ENCODE measurements at regions not wholly inside any gene's neighbourhood (a gene's known extent, or its start where the extent isn't known, plus 50 kb on each side); places are given as distances from the start of the nearest gene placed in this dataset.
"Not testable (repeated sequence)": the region's sequence is repeated elsewhere in the genome, so short reads cannot be mapped to it uniquely, and the experiment has no call there.

DNA sequence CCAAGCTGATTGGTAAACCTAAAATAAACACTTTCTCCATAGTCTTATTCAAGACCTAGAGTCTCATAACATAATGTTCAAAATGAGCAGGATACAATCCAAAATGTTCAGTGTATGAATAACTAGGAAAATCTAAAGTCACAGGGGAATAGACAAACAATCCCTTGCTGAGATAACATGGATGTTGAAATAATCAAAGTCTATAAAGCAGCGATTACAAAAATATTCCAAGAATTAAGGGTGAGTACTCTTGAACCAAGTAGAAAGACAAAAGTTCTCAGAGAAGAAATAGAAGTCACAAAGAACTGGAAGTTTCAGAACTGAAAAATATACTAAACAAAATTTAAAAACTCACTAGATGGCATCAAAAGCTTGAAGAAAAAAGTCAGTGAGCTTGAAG, 561.0 kb downstream of the INSC start:
- POLR2A ChIA-PET = no interaction called here
- CTCF ChIA-PET = no interaction called here

DNA sequence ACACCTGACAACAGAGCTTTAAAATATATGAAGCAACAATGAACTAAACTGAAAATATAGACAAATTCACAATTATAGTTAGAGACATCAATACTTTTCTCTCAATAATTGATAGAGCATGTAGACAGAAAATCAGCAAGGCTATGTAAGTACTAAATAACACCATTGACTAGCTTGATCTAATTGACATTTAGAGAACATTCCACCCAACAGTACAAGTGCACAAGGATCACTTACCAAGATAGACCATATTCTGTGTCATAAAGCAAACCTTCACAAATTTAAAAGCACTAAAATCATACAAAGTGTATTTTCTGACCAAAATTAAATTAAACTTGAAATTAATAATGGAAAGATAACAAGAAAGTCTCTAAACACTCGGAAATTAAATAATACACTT, 562.5 kb downstream of the INSC start:
- CTCF ChIA-PET = no interaction called here
- POLR2A ChIA-PET = no interaction called here

- CTCF ChIA-PET = no interaction called here
Observed at GRCh38 chr11:15683528-15683927, 568.8 kb downstream of the INSC start.

GRCh38 chr11:15685306-15685705, 570.6 kb downstream of the INSC start:
- POLR2A ChIA-PET = no interaction called here
- CTCF ChIA-PET = no interaction called here

More at GRCh38 chr11:15683528-15683927, 568.8 kb downstream of the INSC start:
- POLR2A ChIA-PET = no interaction called here

- POLR2A ChIA-PET = not testable (repeated sequence)
- CTCF ChIA-PET = interaction anchor here (1.2 kb wide), 1 partner anchor 38 kb away, joined by 3 read pairs; no protein-coding TSS in a partner anchor
Observed at GRCh38 chr11:15686259-15686658, 571.5 kb downstream of the INSC start.

DNA sequence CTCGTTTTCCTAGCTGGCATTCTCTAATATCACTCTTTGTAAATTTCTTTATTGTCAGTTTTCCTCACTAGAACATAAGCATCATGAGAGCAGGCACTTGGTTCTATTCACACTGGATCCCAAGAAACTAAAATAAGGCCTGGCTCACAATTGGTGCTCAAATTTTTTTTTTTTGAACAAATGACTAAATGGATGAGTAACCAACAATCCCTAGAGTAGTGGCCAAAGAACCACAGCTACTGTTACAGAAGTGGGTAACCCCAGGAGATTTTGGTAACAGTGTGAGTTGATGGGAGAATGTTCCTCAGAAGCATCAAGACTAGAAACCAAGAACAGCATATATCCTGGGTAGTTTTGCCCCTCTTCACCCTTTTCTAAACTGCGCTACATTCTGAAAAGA, 572.6 kb downstream of the INSC start:
- ChIA-PET CTCF (interaction anchor here (1.2 kb wide), 1 partner anchor 37 kb away, joined by 3 read pairs; no protein-coding TSS in a partner anchor), POLR2A (no interaction called here)

GRCh38 chr11:15688351-15688792, 573.6 kb downstream of the INSC start:
- POLR2A ChIA-PET = no interaction called here
- CTCF ChIA-PET = no interaction called here

DNA sequence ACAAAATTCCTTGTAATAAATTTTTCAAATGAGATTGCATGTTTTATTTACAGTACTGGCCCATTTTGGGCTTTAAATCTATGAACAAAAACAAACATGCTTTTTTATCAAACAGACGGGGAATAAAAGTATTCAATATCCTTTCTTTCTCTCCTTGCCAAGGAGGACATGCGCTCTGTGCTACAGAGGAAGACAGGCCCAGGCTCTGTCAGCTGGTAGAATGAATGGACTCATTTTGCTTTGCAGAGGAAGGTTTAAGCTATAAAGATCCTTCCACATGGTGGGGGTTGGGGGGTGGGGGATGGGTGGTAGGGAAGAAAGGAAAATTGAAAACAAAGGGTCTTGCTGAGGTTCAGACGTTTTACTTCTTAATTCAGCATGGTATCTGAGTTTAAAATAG, 575.6 kb downstream of the INSC start:
- CTCF ChIA-PET = no interaction called here

GRCh38 chr11:15692739-15693138, 578.0 kb downstream of the INSC start:
- POLR2A ChIA-PET = no interaction called here
- CTCF ChIA-PET = no interaction called here

More for the DNA sequence above, 575.6 kb downstream of the INSC start:
- POLR2A ChIA-PET = no interaction called here

DNA sequence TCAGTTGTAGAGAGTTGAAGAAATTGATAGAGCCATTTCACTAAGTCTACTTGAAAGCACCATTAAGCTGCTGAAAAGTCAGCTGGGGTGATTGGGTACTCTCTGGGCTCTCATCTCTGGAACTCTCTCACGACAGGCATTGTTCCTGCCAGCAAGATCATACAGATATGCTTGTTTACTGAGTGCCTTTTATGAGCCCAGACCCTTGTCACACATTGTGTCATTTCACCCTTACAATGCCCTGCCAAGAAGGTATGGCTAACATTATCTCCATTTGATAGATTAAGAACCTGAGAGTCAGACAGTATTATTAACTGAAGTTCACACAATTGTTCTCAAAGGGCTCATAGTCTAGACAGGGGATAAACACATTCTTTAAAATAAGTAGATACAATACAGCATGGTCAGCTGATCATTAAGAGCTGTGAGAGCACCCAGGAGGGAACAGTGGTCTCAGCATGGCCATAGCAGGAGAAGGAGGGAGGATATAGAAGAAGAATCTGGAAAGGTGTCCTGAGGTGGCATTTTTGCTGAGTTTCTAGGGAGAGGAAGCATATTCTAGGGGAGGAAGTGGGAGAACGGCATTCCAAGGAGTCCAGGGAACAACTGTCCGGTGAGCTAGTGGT, 580.5 kb downstream of the INSC start:
- ChIA-PET POLR2A (no interaction called here), CTCF (no interaction called here)

DNA sequence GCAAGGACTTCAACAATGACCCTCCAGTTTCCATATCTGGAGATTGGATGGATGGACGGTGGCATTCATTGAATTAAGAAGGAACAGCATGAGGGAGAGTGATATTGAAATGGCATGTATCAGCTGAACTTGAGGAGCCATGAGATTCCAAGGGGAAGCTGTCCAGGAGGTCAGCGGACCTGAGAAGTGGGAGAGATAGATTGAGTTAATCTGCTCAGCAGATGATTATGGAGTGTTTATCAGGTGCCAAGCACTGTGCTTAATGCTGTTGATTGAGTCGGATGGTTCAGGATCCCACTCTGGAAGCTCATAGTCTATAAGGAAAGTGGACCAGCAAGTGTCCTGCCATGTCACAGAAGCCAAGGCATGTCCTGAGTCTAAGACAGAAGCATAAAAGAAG, 581.3 kb downstream of the INSC start:
- ChIA-PET CTCF (no interaction called here), POLR2A (no interaction called here)

GRCh38 chr11:15697437-15698236, 582.9 kb downstream of the INSC start:
- ChIA-PET POLR2A (no interaction called here), CTCF (no interaction called here)

DNA sequence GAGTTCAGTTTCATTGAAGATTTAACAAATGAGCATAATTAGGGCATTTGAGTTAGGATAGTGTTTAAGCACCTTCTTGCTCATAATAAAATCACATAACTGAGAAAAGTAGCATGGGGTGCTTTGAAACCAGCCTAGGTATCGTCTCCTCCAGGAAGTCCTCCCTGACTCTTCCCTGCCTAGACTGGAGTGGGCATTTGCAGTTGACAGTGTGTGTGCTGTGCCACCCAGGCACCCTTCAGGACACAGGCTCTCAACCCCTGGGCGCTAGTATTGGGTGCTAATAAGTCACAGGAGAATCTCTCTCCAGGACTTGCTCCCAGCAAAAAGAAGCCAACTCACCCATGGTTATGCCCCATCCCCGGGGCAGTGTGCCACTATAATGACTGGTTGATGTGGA, 584.1 kb downstream of the INSC start:
- CTCF ChIA-PET = no interaction called here

GRCh38 chr11:15699978-15700377, 585.3 kb downstream of the INSC start:
- CTCF ChIA-PET = no interaction called here
- POLR2A ChIA-PET = no interaction called here

More for the DNA sequence above, 584.1 kb downstream of the INSC start:
- POLR2A ChIA-PET = no interaction called here

- CTCF ChIA-PET = no interaction called here
Observed at GRCh38 chr11:15700456-15700855, 585.7 kb downstream of the INSC start.

GRCh38 chr11:15704064-15704463, 589.3 kb downstream of the INSC start:
- ChIA-PET POLR2A (no interaction called here), CTCF (no interaction called here)

More at GRCh38 chr11:15700456-15700855, 585.7 kb downstream of the INSC start:
- POLR2A ChIA-PET = no interaction called here

DNA sequence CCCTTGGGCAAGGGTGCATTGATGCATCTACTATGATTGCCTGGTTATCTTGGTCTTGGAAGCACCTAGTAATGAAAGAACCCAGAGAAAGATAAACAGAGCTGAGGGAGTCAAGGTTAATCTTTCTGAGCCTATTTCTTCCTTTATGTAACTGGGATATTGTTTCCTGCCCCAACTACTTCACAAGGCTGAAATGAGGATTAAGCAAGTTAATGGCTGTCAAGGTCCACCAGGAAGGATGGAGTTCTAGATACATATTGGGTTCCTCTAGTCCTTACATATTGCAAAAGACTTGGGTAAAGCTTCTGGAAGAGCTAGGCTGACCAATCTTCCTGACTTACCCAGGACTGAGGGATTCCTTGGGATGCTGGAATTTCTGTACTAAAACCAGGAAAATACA, 589.8 kb downstream of the INSC start:
- CTCF ChIA-PET = no interaction called here

GRCh38 chr11:15705891-15706290, 591.2 kb downstream of the INSC start:
- POLR2A ChIA-PET = no interaction called here
- CTCF ChIA-PET = no interaction called here

More for the DNA sequence above, 589.8 kb downstream of the INSC start:
- POLR2A ChIA-PET = no interaction called here

DNA sequence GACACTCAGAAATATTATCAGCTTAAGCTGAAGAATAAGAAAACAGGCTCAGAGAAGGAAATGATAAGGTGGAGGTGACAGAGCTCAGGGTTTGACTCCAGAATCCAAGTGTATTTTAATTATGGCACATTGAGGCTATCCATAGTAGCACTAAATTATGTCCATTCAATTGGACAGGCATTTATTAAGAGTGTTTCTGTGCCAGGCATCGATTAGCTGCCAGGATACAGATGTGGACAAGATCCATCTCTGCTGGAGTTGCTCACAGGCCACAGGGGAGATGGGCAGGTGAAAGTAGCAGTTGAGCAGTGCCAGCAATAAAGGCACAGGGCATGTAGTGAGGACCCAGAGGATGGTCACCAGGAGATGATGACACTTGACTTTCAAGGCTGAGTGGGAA, 592.5 kb downstream of the INSC start:
- ChIA-PET CTCF (no interaction called here), POLR2A (no interaction called here)

DNA sequence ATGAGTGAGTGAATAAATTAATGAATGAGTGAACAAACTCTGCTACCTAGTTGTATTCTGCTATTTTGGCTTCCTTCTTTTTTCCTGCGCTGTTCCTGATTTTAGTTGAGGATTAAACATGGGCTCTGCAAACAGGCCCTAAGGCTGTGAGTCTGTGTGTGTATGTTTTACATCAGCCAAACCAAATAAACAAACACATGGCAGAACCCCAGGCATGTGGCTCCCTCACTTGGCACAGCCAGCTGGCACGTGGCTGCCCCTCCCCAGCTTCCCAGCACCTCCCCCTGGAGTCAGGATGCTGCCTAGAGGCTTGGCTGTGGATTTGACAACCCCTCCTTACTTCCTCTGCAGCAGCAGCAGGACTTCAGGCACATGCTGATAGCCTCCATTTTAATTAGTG, 593.2 kb downstream of the INSC start:
- ChIA-PET POLR2A (no interaction called here), CTCF (no interaction called here)

GRCh38 chr11:15710580-15711275, 596.0 kb downstream of the INSC start:
- ChIA-PET POLR2A (no interaction called here), CTCF (no interaction called here)

Measured in activated CD8-positive, alpha-beta memory T cell treated with anti-CD3 and anti-CD28 coated beads for 36 hours (primary cell).